NCI-H510A (cell line): ENCODE measurements at regions not wholly inside any gene's neighbourhood (a gene's known extent, or its start where the extent isn't known, plus 50 kb on each side); places are given as distances from the start of the nearest gene placed in this dataset.

Experiments used
- DNase-seq: peaks from one replicate; lab custom pipeline; 2025; lab: John Stamatoyannopoulos, UW

- no peak for DNase-seq
Measured at GRCh38 chr11:80440835-80441234, 1000.0 kb upstream of the TENM4 start.

- no peak for DNase-seq
Measured at GRCh38 chr11:80436547-80436946, 995.7 kb upstream of the TENM4 start.

GRCh38 chr11:80435345-80435744 lies 994.5 kb upstream of the TENM4 start:
- DNase-seq, result no peak

- no peak for DNase-seq
Measured at GRCh38 chr11:80432057-80432456, 991.2 kb upstream of the TENM4 start.

- no peak for DNase-seq
Measured at GRCh38 chr11:80424012-80424695, 983.3 kb upstream of the TENM4 start.

GRCh38 chr11:80420374-80420773 lies 979.5 kb upstream of the TENM4 start:
- no peak for DNase-seq

- DNase-seq, result no peak
Measured at GRCh38 chr11:80417681-80418080, 976.9 kb upstream of the TENM4 start.

- DNase-seq, result no peak
Measured at GRCh38 chr11:80415580-80415979, 974.8 kb upstream of the TENM4 start.

- no peak for DNase-seq
Measured at GRCh38 chr11:80414181-80415165, 973.6 kb upstream of the TENM4 start.

GRCh38 chr11:80412604-80413003 lies 971.8 kb upstream of the TENM4 start:
- no peak for DNase-seq

- no peak for DNase-seq
Measured at GRCh38 chr11:80393210-80393609, 952.4 kb upstream of the TENM4 start.

- DNase-seq, result no peak
Measured at GRCh38 chr11:80390505-80390904, 949.7 kb upstream of the TENM4 start.

GRCh38 chr11:80388536-80388935 lies 947.7 kb upstream of the TENM4 start:
- no peak for DNase-seq

- DNase-seq, result no peak
Measured at GRCh38 chr11:80388130-80388529, 947.3 kb upstream of the TENM4 start.

- DNase-seq, result no peak
Measured at GRCh38 chr11:80383655-80384054, 942.8 kb upstream of the TENM4 start.

GRCh38 chr11:80379620-80380278 lies 938.9 kb upstream of the TENM4 start:
- no peak for DNase-seq

- no peak for DNase-seq
Measured at GRCh38 chr11:80371931-80372330, 931.1 kb upstream of the TENM4 start.

GRCh38 chr11:80365980-80366379 lies 925.1 kb upstream of the TENM4 start:
- DNase-seq, result no peak

- no peak for DNase-seq
Measured at GRCh38 chr11:80365076-80365725, 924.4 kb upstream of the TENM4 start.

GRCh38 chr11:80362563-80363340 lies 921.9 kb upstream of the TENM4 start:
- no peak for DNase-seq

GRCh38 chr11:80355251-80355650 lies 914.4 kb upstream of the TENM4 start:
- no peak for DNase-seq
